ENCODE measurements at regions not wholly inside any gene's neighbourhood (a gene's known extent, or its start where the extent isn't known, plus 50 kb on each side); places are given as distances from the start of the nearest gene placed in this dataset.

DNA sequence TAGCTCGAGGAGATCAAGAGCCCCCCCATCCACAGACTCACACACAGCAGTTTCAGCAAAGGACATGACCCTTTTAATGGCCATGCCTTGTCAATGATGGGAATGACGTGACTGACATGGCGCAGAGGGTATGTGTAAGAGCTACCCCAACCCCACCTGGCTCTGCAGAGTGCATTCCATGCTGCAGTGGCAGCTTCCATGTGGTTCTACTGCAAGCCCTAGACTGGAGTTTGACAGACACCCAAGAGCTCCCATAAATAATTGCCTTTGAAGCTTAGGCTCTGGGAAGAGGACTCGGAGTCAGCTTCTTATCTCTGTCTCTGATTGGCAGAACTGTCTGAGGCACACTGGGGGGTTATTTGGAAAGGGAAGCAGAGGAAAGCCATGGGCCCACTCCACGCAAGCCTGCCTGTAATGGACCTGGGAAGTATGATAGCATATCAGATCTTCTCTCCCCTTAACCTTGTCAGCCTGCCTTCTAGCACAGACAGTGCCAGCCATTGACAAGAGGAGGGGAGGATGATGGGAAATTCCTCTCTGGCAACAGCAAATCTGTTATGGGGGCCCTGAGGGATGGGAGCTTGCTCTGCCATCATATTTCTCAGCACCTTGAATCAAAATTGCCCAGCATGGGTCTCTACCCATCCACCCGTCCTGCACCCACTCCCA, 478.5 kb upstream of the PODXL start:
- Histone ChIP-seq H3K4me3 (ENCODE audit: low read length, poor library complexity, severe bottlenecking) (no peak overlapping the region), H3F3A (ENCODE audit: low read depth) (no peaks in the 10 kb centered on the region), H3K36me3 (ENCODE audit: insufficient read depth, low read length) (no peaks in the 10 kb centered on the region), H3K9me3 (ENCODE audit: insufficient read depth, low read depth, low read length) (no peaks in the 10 kb centered on the region), H3K4me2 (ENCODE audit: low read depth, low read length, poor library complexity, severe bottlenecking) (no peak overlapping the region), H3K4me1 (ENCODE audit: insufficient read depth, low read length, poor library complexity, severe bottlenecking) (no peaks in the 10 kb centered on the region), H4K20me1 (ENCODE audit: insufficient read depth, low read length, poor library complexity, severe bottlenecking) (no peaks in the 10 kb centered on the region), H3K9me2 (replicated peaks; ENCODE audit: low read depth, low read length) (no peaks in the 10 kb centered on the region), H2AFZ (ENCODE audit: low read length) (no peak overlapping the region), H3K9ac (ENCODE audit: low read depth, low read length, poor library complexity, severe bottlenecking) (no peak overlapping the region), H3K79me2 (ENCODE audit: insufficient read depth, low read length) (no peaks in the 10 kb centered on the region), H3K27me3 (ENCODE audit: insufficient read depth, low read length, poor library complexity, severe bottlenecking) (no peaks in the 10 kb centered on the region)
- TF ChIP-seq, protein P1, sequence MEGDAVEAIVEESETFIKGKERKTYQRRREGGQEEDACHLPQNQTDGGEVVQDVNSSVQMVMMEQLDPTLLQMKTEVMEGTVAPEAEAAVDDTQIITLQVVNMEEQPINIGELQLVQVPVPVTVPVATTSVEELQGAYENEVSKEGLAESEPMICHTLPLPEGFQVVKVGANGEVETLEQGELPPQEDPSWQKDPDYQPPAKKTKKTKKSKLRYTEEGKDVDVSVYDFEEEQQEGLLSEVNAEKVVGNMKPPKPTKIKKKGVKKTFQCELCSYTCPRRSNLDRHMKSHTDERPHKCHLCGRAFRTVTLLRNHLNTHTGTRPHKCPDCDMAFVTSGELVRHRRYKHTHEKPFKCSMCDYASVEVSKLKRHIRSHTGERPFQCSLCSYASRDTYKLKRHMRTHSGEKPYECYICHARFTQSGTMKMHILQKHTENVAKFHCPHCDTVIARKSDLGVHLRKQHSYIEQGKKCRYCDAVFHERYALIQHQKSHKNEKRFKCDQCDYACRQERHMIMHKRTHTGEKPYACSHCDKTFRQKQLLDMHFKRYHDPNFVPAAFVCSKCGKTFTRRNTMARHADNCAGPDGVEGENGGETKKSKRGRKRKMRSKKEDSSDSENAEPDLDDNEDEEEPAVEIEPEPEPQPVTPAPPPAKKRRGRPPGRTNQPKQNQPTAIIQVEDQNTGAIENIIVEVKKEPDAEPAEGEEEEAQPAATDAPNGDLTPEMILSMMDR (conservative IDR thresholded peaks at IDR 0.05; ENCODE audit: low read length): no peak
- no peak for TF ChIP-seq EZH2phosphoT487 (IDR thresholded peaks at IDR 0.05; ENCODE audit: borderline replicate concordance)

DNA sequence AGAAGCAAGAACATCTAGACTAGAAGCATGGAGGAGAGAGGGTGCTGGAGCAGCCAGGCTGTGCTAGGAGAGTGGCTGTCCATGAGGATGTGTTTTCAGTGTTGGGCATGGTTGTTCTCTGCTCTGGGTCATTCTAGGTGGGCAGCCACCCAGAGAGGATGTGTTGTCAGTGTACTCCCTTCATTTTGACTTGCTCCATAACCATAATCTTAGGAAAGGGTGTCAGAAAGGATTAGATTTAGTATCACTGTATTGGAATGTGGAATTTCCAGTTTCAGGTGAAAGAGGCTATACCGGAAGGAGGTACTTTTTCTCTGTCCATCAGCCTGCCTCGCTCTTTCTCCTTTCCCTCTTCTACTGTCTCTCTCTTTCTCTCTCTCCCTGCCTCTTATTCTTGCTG, 474.5 kb upstream of the PODXL start:
- TF ChIP-seq, protein P1 (conservative IDR thresholded peaks at IDR 0.05; ENCODE audit: low read length): no peak
- no peak for TF ChIP-seq EZH2phosphoT487 (IDR thresholded peaks at IDR 0.05; ENCODE audit: borderline replicate concordance)
- Histone ChIP-seq H3K9me3 (ENCODE audit: insufficient read depth, low read depth, low read length) (no peaks in the 10 kb centered on the region), H3K27me3 (ENCODE audit: insufficient read depth, low read length, poor library complexity, severe bottlenecking) (no peaks in the 10 kb centered on the region), H3K36me3 (ENCODE audit: insufficient read depth, low read length) (no peaks in the 10 kb centered on the region), H3K79me2 (ENCODE audit: insufficient read depth, low read length) (no peaks in the 10 kb centered on the region), H2AFZ (ENCODE audit: low read length) (no peak overlapping the region), H3K4me3 (ENCODE audit: low read length, poor library complexity, severe bottlenecking) (no peak overlapping the region), H3K9ac (ENCODE audit: low read depth, low read length, poor library complexity, severe bottlenecking) (no peak overlapping the region), H4K20me1 (ENCODE audit: insufficient read depth, low read length, poor library complexity, severe bottlenecking) (no peaks in the 10 kb centered on the region), H3K4me2 (ENCODE audit: low read depth, low read length, poor library complexity, severe bottlenecking) (no peak overlapping the region), H3K9me2 (replicated peaks; ENCODE audit: low read depth, low read length) (no peaks in the 10 kb centered on the region), H3F3A (ENCODE audit: low read depth) (no peaks in the 10 kb centered on the region), H3K4me1 (ENCODE audit: insufficient read depth, low read length, poor library complexity, severe bottlenecking) (no peaks in the 10 kb centered on the region)

DNA sequence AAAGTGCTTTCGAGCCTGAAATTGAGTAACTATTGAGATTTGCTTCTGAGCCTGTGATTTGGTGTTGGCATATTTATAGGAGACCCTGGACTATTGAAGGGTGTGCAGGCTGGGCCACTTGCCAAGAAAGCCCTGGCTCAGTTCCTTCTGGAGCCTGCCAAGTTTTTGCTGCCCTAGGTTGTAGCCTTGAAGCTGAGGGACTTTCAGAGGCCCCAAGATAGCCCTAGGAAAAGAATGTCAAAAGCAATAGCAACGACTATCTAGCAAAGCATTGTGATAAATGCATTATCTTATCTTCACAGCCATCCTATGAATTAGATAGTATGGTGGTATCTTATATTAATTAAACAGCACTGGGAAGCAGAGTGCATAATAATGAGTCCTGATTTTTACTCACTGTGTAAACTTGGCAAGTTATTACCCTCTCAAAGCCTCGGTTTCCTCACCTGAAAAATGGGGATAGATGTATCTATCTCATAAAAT, 473.7 kb upstream of the PODXL start:
- H3K9me2 ChIP-seq (replicated peaks; ENCODE audit: low read depth, low read length): no peaks in the 10 kb centered on the region
- H2AFZ ChIP-seq (ENCODE audit: low read length): no peak overlapping the region
- no peak overlapping the region for H3K9ac ChIP-seq (ENCODE audit: low read depth, low read length, poor library complexity, severe bottlenecking)
- no peaks in the 10 kb centered on the region for H3K27me3 ChIP-seq (ENCODE audit: insufficient read depth, low read length, poor library complexity, severe bottlenecking)
- no peaks in the 10 kb centered on the region for H3K79me2 ChIP-seq (ENCODE audit: insufficient read depth, low read length)
- H3F3A ChIP-seq (ENCODE audit: low read depth): no peaks in the 10 kb centered on the region
- no peaks in the 10 kb centered on the region for H3K36me3 ChIP-seq (ENCODE audit: insufficient read depth, low read length)
- H4K20me1 ChIP-seq (ENCODE audit: insufficient read depth, low read length, poor library complexity, severe bottlenecking): no peaks in the 10 kb centered on the region
- H3K4me1 ChIP-seq (ENCODE audit: insufficient read depth, low read length, poor library complexity, severe bottlenecking): no peaks in the 10 kb centered on the region
- no peaks in the 10 kb centered on the region for H3K9me3 ChIP-seq (ENCODE audit: insufficient read depth, low read depth, low read length)
- no peak for TF ChIP-seq EZH2phosphoT487 (IDR thresholded peaks at IDR 0.05; ENCODE audit: borderline replicate concordance)
- TF ChIP-seq, protein P1 (conservative IDR thresholded peaks at IDR 0.05; ENCODE audit: low read length): no peak
- no peak overlapping the region for H3K4me3 ChIP-seq (ENCODE audit: low read length, poor library complexity, severe bottlenecking)
- H3K4me2 ChIP-seq (ENCODE audit: low read depth, low read length, poor library complexity, severe bottlenecking): no peak overlapping the region
